Muscle layer of colon (tissue), 2 donors: ENCODE measurements at regions not wholly inside any gene's neighbourhood (a gene's known extent, or its start where the extent isn't known, plus 50 kb on each side); places are given as distances from the start of the nearest gene placed in this dataset.

ENCODE experiments used
- H3K27ac ChIP-seq: one replicate; pipeline ENCODE4 v1.7.0; 2013; ENCODE audit warnings: low read depth, mild to moderate bottlenecking, low read length, moderate library complexity
- H3K27me3 ChIP-seq, 2 donors: one replicate each; pipeline ENCODE4 v1.7.0; 2013; ENCODE audit warnings: low read length in 2 of 2, mild to moderate bottlenecking in 2 of 2; ENCODE audit not compliant: insufficient read depth in 2 of 2, control insufficient read depth in 1 of 2
- H3K36me3 ChIP-seq: one replicate; pipeline ENCODE4 v1.7.0; 2013; ENCODE audit warnings: mild to moderate bottlenecking, low read length; ENCODE audit not compliant: insufficient read depth
- H3K4me1 ChIP-seq: one replicate; pipeline ENCODE4 v1.7.0; 2013; ENCODE audit warnings: mild to moderate bottlenecking, low read length; ENCODE audit not compliant: insufficient read depth
- H3K4me3 ChIP-seq, 2 donors: one replicate each; pipeline ENCODE4 v1.7.0; 2013; ENCODE audit warnings: low read length in 2 of 2, low read depth in 1 of 2, mild to moderate bottlenecking in 1 of 2, moderate library complexity in 1 of 2
- H3K9ac ChIP-seq: one replicate; pipeline ENCODE4 v1.7.0; 2013; ENCODE audit warnings: low read length
- H3K9me3 ChIP-seq: one replicate; pipeline ENCODE4 v1.7.0; 2013; ENCODE audit warnings: mild to moderate bottlenecking, low read length
- donor health status: abdominal sarcoma.
- donor health status: Adenocarcinoma of cecum.

DNA sequence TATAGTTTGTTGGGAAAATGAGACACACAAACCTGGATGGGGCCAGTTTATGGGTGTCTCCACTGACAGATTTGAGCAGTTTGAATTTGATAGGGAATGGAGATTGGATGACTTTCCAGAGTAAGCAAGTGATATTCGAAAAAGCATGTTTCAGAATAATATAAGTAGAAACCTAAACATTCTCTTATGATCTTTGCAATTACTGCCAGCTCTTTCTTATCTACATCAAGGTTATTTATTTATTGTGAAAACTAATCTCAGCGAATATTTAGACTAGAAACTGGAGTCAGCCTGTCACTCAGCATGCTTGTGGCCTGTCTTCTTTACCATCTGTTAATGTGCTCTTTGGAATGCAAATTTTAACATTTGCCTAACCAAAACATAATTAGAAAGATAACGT is 57.8 kb upstream of the SPPL2A start:
- Histone ChIP-seq H3K9me3 (no peaks in the 10 kb centered on the region), H3K27me3 (no peaks in the 10 kb centered on the region), H3K9ac (no peak overlapping the region), H3K4me3 (no peak overlapping the region), H3K4me1 (no peaks in the 10 kb centered on the region), H3K36me3 (no peaks in the 10 kb centered on the region), H3K27ac (no peak overlapping the region)

DNA sequence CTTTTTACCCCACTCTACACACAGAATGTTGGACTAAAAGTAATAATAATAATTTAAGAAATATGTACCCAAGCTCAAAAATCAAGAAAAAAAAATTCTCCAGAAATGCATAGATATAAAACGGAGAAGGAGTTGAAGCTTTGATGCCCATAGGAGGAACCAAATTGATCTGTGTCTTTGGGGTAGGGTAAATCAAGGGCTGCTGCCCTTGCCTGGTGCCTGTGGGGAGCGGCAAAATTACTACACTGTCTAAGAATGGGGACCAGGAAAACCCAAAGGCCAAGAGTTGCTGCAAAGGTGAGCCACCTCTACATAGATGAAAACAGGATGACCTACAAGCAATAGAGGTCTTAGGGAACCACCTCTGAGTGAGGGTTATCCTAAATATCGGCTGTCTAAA is 56.0 kb upstream of the SPPL2A start:
- no peak overlapping the region for H3K27ac ChIP-seq
- H3K9ac ChIP-seq = no peak overlapping the region
- no peaks in the 10 kb centered on the region for H3K36me3 ChIP-seq
- no peaks in the 10 kb centered on the region for H3K4me1 ChIP-seq
- no peaks in the 10 kb centered on the region for H3K27me3 ChIP-seq
- H3K4me3 ChIP-seq = no peak overlapping the region
- no peaks in the 10 kb centered on the region for H3K9me3 ChIP-seq

DNA sequence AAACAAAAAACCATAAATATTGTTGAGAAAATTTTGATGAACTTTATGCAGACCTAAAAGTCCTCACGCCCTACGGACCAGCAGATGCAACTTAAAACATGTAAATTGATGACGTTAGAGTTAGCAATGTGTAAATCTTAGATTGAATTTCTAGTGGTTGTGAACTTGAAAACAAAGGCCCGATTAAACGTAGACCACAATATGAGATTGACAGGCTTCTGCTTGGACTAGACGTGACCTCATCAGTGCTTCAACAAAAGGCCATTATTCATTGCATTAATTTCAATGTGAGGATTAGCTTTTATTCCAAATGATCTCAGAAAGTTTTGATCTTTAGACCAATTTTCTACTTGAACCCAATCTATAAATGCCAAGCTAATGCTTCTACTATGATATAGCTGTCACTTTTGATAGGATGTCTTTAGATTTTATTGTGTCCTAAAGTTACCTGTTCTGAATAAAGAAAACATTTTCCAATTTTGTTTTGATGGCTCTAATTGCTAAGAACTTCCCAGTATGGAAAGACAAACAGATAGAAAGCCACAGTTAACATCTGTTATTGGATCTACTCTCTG is 55.4 kb upstream of the SPPL2A start:
- Histone ChIP-seq H3K9me3 (no peaks in the 10 kb centered on the region), H3K27me3 (no peaks in the 10 kb centered on the region), H3K4me3 (no peak overlapping the region), H3K4me1 (no peaks in the 10 kb centered on the region), H3K36me3 (no peaks in the 10 kb centered on the region), H3K27ac (no peak overlapping the region), H3K9ac (no peak overlapping the region)

- H3K27me3 ChIP-seq = no peaks in the 10 kb centered on the region
- H3K4me1 ChIP-seq = no peaks in the 10 kb centered on the region
- no peak overlapping the region for H3K9ac ChIP-seq
- H3K36me3 ChIP-seq = no peaks in the 10 kb centered on the region
- H3K9me3 ChIP-seq = no peaks in the 10 kb centered on the region
- H3K4me3 ChIP-seq = no peak overlapping the region
- no peak overlapping the region for H3K27ac ChIP-seq
Measured at GRCh38 chr15:50819344-50819743, 53.8 kb upstream of the SPPL2A start.

DNA sequence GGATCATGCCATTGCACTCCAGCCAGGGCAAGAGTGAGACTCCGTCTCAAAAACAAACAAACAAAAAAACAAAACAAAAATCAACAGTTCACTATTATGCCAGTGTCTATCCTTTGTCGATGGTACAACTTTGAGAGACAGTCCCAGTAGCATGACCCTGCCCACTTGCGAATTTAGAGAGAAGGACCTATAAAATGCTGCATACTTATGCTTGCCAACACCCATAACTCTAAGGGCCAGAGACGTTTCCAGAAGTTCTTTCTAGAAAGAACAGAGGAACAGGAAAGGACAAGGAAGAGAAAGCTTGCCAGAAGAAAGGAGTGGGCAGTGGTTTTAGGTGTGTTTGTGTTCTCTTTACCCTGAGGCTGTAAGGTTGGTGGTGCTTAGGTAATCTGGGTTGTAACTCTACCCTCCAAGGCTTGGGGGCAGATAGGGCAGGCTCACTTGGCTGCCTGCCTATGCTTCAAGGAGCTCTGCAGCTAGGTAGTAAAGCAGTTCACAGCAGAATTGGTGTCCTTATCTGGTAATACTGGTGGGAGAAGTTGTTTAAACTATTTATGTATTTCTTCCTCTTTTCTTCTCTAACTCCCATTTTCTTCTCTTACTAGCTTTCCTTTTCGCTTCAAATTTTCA is 50.6 kb upstream of the SPPL2A start:
- no peak overlapping the region for H3K27ac ChIP-seq
- H3K36me3 ChIP-seq = no peaks in the 10 kb centered on the region
- no peaks in the 10 kb centered on the region for H3K4me1 ChIP-seq
- H3K4me3 ChIP-seq = no peak overlapping the region
- no peak overlapping the region for H3K9ac ChIP-seq
- no peaks in the 10 kb centered on the region for H3K9me3 ChIP-seq
- H3K27me3 ChIP-seq = no peaks in the 10 kb centered on the region
